GM23338 (cell line): ENCODE measurements at regions not wholly inside any gene's neighbourhood (a gene's known extent, or its start where the extent isn't known, plus 50 kb on each side); places are given as distances from the start of the nearest gene placed in this dataset.

ENCODE experiments used
- CREB1 ChIP-seq: fragments of 250-450 bp; sonication (Bioruptor Pico); IDR thresholded peaks from 2 replicates; pipeline ENCODE4 v1.5.0; 2020; ENCODE audit warnings: low read depth, mild to moderate bottlenecking, moderate library complexity
- EZH2 ChIP-seq: fragments of 200-600 bp; sonication (generic); IDR thresholded peaks from one replicate; pipeline ENCODE4 v1.8.0; 2017; ENCODE audit warnings: antibody characterized with exemption, mild to moderate bottlenecking, low read depth; ENCODE audit not compliant: unreplicated experiment
- EZH2phosphoT487 ChIP-seq: fragments of 200-600 bp; sonication (generic); IDR thresholded peaks from one replicate; pipeline ENCODE4 v1.8.1; 2018; ENCODE audit warnings: antibody characterized with exemption; ENCODE audit not compliant: unreplicated experiment
- JUNB ChIP-seq: IDR thresholded peaks from one replicate; pipeline ENCODE4 v1.6.1; 2016; ENCODE audit warnings: antibody characterized with exemption; ENCODE audit not compliant: unreplicated experiment
- POLR2AphosphoS5 ChIP-seq: IDR thresholded peaks from 2 replicates; pipeline ENCODE4 v1.6.1; 2016; ENCODE audit warnings: antibody characterized with exemption, low read depth
- ZNF114 ChIP-seq: fragments of 250-450 bp; sonication (Bioruptor Pico); IDR thresholded peaks from 2 replicates; pipeline ENCODE4 v1.5.0; 2020; ENCODE audit warnings: mild to moderate bottlenecking, moderate library complexity
- TF ChIP-seq, protein P1 (sequence below), 2 experiments: fragments of 200-600 bp in 1 of 2; sonication (generic) in 1 of 2; conservative IDR thresholded peaks; 2 replicates each; pipeline versions ENCODE4 v1.5.1 to v1.6.1; 2016 to 2017; ENCODE audit warnings: antibody characterized with exemption in 2 of 2, low read depth in 2 of 2, mild to moderate bottlenecking in 2 of 2, moderate library complexity in 1 of 2
- TF ChIP-seq, protein P2 (sequence below): IDR thresholded peaks from one replicate; pipeline ENCODE4 v1.6.1; 2018; ENCODE audit warnings: antibody characterized with exemption; ENCODE audit not compliant: unreplicated experiment
- TF ChIP-seq, protein P3 (sequence below): fragments of 250-450 bp; sonication (Bioruptor Pico); IDR thresholded peaks from 2 replicates; pipeline ENCODE4 v1.5.0; 2020; ENCODE audit warnings: mild to moderate bottlenecking, moderate library complexity
- TF ChIP-seq, protein P4 (sequence below): IDR thresholded peaks from 2 replicates; pipeline ENCODE4 v1.6.1; 2016; ENCODE audit warnings: antibody characterized with exemption

DNA sequence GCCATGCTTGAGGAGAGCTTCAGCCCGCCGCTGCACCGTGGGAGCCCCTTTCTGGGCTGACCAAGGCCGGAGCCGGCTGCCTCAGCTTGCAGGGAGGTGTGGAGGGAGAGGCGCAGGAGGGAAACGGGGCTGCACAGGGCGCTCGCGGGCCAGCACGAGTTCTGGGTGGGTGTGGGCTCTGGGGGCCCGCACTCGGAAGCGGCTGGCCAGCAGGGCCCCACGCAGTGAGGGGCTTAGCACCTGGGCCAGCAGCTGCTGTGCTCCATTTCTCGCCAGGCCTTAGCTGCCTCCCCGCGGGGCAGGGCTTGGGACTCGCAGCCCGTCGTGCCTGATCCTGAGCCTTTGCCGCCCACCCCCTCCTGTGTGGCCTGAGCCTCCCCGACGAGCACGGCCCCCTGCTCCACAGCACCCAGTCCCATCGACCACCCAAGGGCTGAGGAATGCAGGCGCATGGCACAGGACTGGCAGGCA lies 1554.0 kb downstream of the KCNT2 start:
- TF ChIP-seq, protein P1, sequence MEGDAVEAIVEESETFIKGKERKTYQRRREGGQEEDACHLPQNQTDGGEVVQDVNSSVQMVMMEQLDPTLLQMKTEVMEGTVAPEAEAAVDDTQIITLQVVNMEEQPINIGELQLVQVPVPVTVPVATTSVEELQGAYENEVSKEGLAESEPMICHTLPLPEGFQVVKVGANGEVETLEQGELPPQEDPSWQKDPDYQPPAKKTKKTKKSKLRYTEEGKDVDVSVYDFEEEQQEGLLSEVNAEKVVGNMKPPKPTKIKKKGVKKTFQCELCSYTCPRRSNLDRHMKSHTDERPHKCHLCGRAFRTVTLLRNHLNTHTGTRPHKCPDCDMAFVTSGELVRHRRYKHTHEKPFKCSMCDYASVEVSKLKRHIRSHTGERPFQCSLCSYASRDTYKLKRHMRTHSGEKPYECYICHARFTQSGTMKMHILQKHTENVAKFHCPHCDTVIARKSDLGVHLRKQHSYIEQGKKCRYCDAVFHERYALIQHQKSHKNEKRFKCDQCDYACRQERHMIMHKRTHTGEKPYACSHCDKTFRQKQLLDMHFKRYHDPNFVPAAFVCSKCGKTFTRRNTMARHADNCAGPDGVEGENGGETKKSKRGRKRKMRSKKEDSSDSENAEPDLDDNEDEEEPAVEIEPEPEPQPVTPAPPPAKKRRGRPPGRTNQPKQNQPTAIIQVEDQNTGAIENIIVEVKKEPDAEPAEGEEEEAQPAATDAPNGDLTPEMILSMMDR (conservative IDR thresholded peaks at IDR 0.05; ENCODE audit: low read depth in 2 of 2), result no peak
- TF ChIP-seq, protein P2, sequence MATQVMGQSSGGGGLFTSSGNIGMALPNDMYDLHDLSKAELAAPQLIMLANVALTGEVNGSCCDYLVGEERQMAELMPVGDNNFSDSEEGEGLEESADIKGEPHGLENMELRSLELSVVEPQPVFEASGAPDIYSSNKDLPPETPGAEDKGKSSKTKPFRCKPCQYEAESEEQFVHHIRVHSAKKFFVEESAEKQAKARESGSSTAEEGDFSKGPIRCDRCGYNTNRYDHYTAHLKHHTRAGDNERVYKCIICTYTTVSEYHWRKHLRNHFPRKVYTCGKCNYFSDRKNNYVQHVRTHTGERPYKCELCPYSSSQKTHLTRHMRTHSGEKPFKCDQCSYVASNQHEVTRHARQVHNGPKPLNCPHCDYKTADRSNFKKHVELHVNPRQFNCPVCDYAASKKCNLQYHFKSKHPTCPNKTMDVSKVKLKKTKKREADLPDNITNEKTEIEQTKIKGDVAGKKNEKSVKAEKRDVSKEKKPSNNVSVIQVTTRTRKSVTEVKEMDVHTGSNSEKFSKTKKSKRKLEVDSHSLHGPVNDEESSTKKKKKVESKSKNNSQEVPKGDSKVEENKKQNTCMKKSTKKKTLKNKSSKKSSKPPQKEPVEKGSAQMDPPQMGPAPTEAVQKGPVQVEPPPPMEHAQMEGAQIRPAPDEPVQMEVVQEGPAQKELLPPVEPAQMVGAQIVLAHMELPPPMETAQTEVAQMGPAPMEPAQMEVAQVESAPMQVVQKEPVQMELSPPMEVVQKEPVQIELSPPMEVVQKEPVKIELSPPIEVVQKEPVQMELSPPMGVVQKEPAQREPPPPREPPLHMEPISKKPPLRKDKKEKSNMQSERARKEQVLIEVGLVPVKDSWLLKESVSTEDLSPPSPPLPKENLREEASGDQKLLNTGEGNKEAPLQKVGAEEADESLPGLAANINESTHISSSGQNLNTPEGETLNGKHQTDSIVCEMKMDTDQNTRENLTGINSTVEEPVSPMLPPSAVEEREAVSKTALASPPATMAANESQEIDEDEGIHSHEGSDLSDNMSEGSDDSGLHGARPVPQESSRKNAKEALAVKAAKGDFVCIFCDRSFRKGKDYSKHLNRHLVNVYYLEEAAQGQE, result no peak
- TF ChIP-seq POLR2AphosphoS5 (no peak), EZH2 (no peak), EZH2phosphoT487 (no peak), JUNB (no peak), ZNF114 (CRISPR knock-in tag) (no peak), CREB1 (CRISPR knock-in tag) (no peak)
- TF ChIP-seq, protein P3, sequence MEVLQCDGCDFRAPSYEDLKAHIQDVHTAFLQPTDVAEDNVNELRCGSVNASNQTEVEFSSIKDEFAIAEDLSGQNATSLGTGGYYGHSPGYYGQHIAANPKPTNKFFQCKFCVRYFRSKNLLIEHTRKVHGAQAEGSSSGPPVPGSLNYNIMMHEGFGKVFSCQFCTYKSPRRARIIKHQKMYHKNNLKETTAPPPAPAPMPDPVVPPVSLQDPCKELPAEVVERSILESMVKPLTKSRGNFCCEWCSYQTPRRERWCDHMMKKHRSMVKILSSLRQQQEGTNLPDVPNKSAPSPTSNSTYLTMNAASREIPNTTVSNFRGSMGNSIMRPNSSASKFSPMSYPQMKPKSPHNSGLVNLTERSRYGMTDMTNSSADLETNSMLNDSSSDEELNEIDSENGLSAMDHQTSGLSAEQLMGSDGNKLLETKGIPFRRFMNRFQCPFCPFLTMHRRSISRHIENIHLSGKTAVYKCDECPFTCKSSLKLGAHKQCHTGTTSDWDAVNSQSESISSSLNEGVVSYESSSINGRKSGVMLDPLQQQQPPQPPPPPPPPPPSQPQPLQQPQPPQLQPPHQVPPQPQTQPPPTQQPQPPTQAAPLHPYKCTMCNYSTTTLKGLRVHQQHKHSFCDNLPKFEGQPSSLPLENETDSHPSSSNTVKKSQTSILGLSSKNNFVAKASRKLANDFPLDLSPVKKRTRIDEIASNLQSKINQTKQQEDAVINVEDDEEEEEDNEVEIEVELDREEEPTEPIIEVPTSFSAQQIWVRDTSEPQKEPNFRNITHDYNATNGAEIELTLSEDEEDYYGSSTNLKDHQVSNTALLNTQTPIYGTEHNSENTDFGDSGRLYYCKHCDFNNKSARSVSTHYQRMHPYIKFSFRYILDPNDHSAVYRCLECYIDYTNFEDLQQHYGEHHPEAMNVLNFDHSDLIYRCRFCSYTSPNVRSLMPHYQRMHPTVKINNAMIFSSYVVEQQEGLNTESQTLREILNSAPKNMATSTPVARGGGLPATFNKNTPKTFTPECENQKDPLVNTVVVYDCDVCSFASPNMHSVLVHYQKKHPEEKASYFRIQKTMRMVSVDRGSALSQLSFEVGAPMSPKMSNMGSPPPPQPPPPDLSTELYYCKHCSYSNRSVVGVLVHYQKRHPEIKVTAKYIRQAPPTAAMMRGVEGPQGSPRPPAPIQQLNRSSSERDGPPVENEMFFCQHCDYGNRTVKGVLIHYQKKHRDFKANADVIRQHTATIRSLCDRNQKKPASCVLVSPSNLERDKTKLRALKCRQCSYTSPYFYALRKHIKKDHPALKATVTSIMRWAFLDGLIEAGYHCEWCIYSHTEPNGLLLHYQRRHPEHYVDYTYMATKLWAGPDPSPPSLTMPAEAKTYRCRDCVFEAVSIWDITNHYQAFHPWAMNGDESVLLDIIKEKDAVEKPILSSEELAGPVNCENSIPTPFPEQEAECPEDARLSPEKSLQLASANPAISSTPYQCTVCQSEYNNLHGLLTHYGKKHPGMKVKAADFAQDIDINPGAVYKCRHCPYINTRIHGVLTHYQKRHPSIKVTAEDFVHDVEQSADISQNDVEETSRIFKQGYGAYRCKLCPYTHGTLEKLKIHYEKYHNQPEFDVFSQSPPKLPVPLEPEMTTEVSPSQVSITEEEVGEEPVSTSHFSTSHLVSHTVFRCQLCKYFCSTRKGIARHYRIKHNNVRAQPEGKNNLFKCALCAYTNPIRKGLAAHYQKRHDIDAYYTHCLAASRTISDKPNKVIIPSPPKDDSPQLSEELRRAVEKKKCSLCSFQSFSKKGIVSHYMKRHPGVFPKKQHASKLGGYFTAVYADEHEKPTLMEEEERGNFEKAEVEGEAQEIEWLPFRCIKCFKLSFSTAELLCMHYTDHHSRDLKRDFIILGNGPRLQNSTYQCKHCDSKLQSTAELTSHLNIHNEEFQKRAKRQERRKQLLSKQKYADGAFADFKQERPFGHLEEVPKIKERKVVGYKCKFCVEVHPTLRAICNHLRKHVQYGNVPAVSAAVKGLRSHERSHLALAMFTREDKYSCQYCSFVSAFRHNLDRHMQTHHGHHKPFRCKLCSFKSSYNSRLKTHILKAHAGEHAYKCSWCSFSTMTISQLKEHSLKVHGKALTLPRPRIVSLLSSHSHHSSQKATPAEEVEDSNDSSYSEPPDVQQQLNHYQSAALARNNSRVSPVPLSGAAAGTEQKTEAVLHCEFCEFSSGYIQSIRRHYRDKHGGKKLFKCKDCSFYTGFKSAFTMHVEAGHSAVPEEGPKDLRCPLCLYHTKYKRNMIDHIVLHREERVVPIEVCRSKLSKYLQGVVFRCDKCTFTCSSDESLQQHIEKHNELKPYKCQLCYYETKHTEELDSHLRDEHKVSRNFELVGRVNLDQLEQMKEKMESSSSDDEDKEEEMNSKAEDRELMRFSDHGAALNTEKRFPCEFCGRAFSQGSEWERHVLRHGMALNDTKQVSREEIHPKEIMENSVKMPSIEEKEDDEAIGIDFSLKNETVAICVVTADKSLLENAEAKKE, result no peak
- TF ChIP-seq, protein P4, sequence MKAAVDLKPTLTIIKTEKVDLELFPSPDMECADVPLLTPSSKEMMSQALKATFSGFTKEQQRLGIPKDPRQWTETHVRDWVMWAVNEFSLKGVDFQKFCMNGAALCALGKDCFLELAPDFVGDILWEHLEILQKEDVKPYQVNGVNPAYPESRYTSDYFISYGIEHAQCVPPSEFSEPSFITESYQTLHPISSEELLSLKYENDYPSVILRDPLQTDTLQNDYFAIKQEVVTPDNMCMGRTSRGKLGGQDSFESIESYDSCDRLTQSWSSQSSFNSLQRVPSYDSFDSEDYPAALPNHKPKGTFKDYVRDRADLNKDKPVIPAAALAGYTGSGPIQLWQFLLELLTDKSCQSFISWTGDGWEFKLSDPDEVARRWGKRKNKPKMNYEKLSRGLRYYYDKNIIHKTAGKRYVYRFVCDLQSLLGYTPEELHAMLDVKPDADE, result no peak
